ENCODE measurements at regions not wholly inside any gene's neighbourhood (a gene's known extent, or its start where the extent isn't known, plus 50 kb on each side); places are given as distances from the start of the nearest gene placed in this dataset.

GRCh38 chr15:29998033-29998432 lies 84.7 kb upstream of the GOLGA8J start:
- H2AFZ ChIP-seq (ENCODE audit: low read length), result no peak overlapping the region
- H3K36me3 ChIP-seq (ENCODE audit: control insufficient read depth in 2 of 4, insufficient read depth in 4 of 4, low read length in 3 of 4), result no peaks in the 10 kb centered on the region
- H4K5ac ChIP-seq (ENCODE audit: insufficient read length, low read depth, low read length), result no peak overlapping the region
- H3K4me1 ChIP-seq (replicated peaks in 1 of 4; ENCODE audit: control insufficient read depth in 3 of 4, insufficient read depth in 4 of 4, low read length in 3 of 4), result peaks cover 0 to 2% (median 0%) of the 10 kb centered on the region in 4 experiments; a peak in 1 of 7 replicates
- H3K18ac ChIP-seq (ENCODE audit: extremely low read depth, low read length), result no peak overlapping the region
- no peak overlapping the region for H2AK5ac ChIP-seq (ENCODE audit: low read depth, low read length)
- H3K79me2 ChIP-seq (ENCODE audit: control insufficient read depth in 1 of 2, insufficient read depth in 2 of 2, low read length in 2 of 2), result no peaks in the 10 kb centered on the region
- H3K23me2 ChIP-seq (ENCODE audit: low read depth, low read length), result no peaks in the 10 kb centered on the region
- no peak overlapping the region for H3K23ac ChIP-seq (ENCODE audit: insufficient read length)
- CTCF ChIA-PET (ENCODE audit: partially characterized antibody), result interaction anchor here (0.6 to 2.1 kb wide), 2 partner anchors 8 to 10 kb away, joined by 4 to 5 read pairs; no protein-coding TSS in a partner anchor
- H4K8ac ChIP-seq (ENCODE audit: extremely low read depth, insufficient read depth, low read length), result no peak overlapping the region
- H3K14ac ChIP-seq (ENCODE audit: insufficient read length), result no peak overlapping the region
- H3K4me2 ChIP-seq (ENCODE audit: insufficient read depth in 1 of 2, low read depth in 2 of 2, low read length in 2 of 2), result no peak overlapping the region
- H3K79me1 ChIP-seq (ENCODE audit: low read depth, low read length), result no peaks in the 10 kb centered on the region
- H4K20me1 ChIP-seq (replicated peaks in 1 of 2; ENCODE audit: control insufficient read depth in 1 of 2, insufficient read depth in 2 of 2, low read length in 2 of 2), result no peaks in the 10 kb centered on the region
- H3K4ac ChIP-seq (replicated peaks; ENCODE audit: insufficient read length, low read depth, low read length), result no peak overlapping the region
- DNase-seq (ENCODE audit: low read depth in 1 of 2, low spot score in 2 of 2) (no peak), FAIRE-seq (no peak)
- H3K56ac ChIP-seq (replicated peaks; ENCODE audit: insufficient read length, low read depth, low read length), result no peak overlapping the region
- H3K27me3 ChIP-seq (replicated peaks in 1 of 4; ENCODE audit: control insufficient read depth in 3 of 4, extremely low read depth in 1 of 4, insufficient read depth in 3 of 4, low read length in 3 of 4), result no peaks in the 10 kb centered on the region
- H3K9ac ChIP-seq (replicated peaks in 1 of 4; ENCODE audit: extremely low read depth in 1 of 4, low read depth in 3 of 4, low read length in 3 of 4), result no peak overlapping the region
- H2BK120ac ChIP-seq (replicated peaks; ENCODE audit: low read depth, low read length), result no peak overlapping the region
- no peak overlapping the region for H2BK12ac ChIP-seq (ENCODE audit: low read depth, low read length)
- 80% methylated on average over 2 of the region's 2 CpGs; no CpG with 5 or more reads in 1 of the 2 experiments for WGBS, 2 experiments (ENCODE audit: extremely low coverage in 1 of 2, insufficient coverage in 1 of 2, insufficient read length in 1 of 2, insufficient replicate concordance in 2 of 2, low coverage in 1 of 2, low lambda C conversion rate in 2 of 2, missing lambda C conversion rate in 1 of 2)
- no peak overlapping the region for H2BK15ac ChIP-seq (ENCODE audit: low read length)
- no peak overlapping the region for H3K27ac ChIP-seq (ENCODE audit: low read depth, low read length)
- POLR2A ChIA-PET (ENCODE audit: partially characterized antibody), result no interaction called here
- H4K91ac ChIP-seq (replicated peaks; ENCODE audit: insufficient read length, low read length), result no peak overlapping the region
- no peak overlapping the region for H2BK5ac ChIP-seq (ENCODE audit: low read depth, low read length)
- H3K9me3 ChIP-seq (ENCODE audit: insufficient read depth in 2 of 2, low read depth in 1 of 2, low read length in 1 of 2), result no peaks in the 10 kb centered on the region
- no peak overlapping the region for H3K4me3 ChIP-seq (ENCODE audit: extremely low read depth in 1 of 4, insufficient read depth in 2 of 4, low read depth in 3 of 4, low read length in 4 of 4)
- no peak overlapping the region for H2BK20ac ChIP-seq (ENCODE audit: low read length)
- no peak for TF ChIP-seq KDM4A (IDR thresholded peaks at IDR 0.05; ENCODE audit: low read depth, low read length, severe bottlenecking)
